HG03571 (cell line): ENCODE measurements at regions not wholly inside any gene's neighbourhood (a gene's known extent, or its start where the extent isn't known, plus 50 kb on each side); places are given as distances from the start of the nearest gene placed in this dataset.

Experiments
- ATAC-seq: cut with Tn5 transposase; IDR thresholded peaks from one replicate; pipeline ENCODE4 v1.9.1; 2021; ENCODE audit not compliant: unreplicated experiment

- no peak for ATAC-seq
Observed at GRCh38 chr14:66101662-66102061, 384.5 kb upstream of the CCDC196 start.

GRCh38 chr14:66104486-66104885 is 381.7 kb upstream of the CCDC196 start:
- ATAC-seq = no peak

- no peak for ATAC-seq
Observed at GRCh38 chr14:66105815-66106214, 380.4 kb upstream of the CCDC196 start.

DNA sequence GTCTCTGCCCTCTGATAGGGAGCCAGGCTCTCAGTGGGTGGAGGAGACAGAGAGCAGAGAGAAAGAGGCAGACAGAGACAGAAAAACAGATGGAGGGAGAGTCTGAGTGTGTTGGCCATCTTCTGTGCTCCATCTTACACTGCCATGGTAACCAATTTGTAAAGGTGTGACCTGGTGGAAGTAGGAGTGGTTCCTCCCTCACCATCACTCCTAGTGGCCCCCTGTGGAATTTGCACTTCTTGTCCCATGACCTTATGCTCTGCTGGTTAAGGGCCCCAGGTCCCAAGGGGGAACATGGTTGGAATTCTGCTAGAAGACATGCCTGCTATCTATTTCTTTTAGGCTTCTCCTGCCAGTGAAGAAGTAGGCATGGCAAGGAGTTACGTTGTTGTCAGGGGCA is 376.7 kb upstream of the CCDC196 start:
- no peak for ATAC-seq

- ATAC-seq = no peak
Observed at GRCh38 chr14:66111891-66112290, 374.3 kb upstream of the CCDC196 start.

GRCh38 chr14:66114071-66114470 is 372.1 kb upstream of the CCDC196 start:
- ATAC-seq = no peak

- no peak for ATAC-seq
Observed at GRCh38 chr14:66115740-66116502, 370.2 kb upstream of the CCDC196 start.

GRCh38 chr14:66116732-66117131 is 369.4 kb upstream of the CCDC196 start:
- no peak for ATAC-seq

DNA sequence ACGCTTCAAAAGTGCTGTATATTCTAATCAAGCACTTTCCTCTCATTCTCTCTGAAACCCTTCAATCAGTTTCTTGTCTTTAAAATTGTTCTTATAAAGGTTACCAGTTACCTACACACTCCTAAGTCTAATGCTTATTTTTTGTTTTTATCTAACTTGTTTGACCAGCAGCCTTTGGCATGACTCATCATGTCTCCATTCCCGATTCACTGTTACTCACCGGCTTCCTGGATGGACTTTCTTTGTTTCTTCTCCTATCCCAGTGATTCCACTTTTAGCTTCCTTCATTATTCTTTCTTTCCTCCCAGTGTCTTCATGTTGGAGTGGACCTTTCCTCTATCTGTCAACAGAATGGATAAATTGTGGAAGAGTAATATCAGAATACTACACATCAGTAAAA is 368.6 kb upstream of the CCDC196 start:
- no peak for ATAC-seq

DNA sequence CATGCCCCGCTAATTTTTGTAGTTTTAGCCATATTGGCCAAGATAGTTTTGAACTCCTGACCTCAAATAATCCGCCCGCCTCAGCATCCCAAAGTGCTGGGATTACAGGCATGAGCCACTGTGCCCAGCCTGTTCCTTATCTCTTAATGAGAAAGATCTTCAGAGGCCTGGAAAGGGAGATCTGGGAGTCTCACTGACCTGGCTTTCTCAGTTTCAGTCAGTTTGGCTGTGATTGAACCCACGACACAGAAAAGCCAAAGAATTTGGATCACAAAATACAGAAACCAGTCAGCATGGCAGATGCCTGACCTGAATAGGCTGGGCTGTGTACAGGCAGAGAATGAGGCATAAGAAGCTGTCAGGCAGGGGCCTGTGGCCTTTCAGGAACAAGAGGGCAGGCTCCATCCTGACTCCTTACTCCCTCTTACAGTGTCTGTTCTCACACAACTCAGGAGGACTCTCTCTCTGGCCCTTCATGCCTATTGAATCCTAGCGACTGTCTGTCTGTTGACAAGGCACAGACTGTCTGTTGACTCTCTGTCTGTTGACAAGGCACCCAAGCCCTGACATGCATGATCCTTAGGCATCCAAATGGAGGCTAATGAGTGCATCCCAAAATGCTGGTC is 366.5 kb upstream of the CCDC196 start:
- no peak for ATAC-seq

DNA sequence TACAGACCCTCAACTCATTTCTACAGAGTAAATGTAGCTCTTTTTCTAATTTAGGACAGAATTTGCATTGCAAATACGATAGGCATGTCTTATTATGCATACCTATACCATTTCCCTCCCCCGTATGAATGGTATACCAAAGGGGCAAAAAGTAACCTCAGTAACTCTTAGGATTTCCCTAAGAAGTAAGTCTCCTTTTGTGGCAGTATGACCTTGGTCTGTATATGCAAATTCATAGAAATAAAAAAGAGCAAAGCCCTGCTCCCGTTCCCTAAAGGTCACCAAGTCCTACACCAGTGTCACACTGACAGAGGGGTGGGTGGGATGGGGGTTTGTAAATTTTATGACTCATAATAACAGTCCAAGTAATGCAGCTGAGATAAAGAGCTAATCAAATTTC is 365.8 kb upstream of the CCDC196 start:
- ATAC-seq = no peak

DNA sequence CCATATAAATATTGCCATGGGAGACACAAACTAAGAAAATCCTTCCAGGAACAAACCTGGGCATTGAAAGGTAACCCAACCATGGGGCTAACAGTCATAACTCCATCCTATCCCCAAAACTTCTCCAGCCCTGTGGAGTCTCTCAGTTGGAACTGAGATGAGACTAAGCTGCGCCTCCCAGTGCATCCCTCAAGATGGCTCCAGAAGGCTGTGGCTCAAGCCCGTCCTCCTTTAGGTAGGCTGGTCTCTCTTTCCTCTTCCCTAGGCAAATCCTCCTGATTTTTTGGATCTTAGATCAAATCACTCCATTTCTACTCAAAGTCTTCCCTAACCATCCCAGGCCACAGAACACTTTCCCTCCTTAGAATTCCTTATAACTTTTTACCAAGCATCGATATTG is 364.3 kb upstream of the CCDC196 start:
- ATAC-seq = no peak

GRCh38 chr14:66129224-66129623 is 356.9 kb upstream of the CCDC196 start:
- ATAC-seq = no peak

GRCh38 chr14:66131111-66131510 is 355.1 kb upstream of the CCDC196 start:
- ATAC-seq = no peak

DNA sequence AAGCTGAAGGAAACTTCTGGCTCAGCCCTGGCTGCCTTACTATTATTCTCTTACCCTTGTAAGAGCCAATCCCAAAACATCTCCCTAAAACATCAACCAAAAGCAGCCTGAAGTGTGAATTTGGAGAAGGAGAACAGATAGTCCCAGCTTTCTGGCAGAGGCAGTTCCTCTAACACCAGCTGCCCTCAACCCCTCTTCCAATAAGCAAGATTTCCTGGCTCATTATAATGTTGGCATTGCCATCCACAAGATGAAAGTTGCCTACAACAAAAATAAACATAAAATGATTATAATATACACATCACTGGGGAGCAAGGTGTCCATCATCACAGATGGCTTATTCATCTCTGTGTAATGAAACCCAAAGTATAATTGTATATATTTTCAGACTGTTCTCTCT is 352.5 kb upstream of the CCDC196 start:
- ATAC-seq = no peak

DNA sequence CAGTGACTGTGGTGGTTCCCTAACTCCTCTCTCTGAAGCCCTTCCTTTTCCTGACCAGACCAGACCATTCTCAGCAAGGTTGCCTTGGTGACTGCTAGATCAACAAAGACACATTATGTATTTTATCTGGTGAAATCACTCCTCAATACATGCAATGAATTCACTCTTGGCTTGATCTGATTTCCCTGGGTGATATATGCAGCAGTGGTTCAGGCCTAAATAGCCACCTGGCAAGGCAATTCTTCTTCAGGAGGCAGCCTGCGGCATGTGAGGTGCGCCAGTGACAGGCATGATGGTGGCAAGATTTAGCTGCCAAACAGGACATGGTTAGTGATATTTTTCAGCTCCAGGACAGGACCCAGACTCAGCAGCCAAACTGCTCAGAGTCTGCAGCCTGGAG is 350.3 kb upstream of the CCDC196 start:
- no peak for ATAC-seq

- no peak for ATAC-seq
Observed at GRCh38 chr14:66137081-66137480, 349.1 kb upstream of the CCDC196 start.

- ATAC-seq = no peak
Observed at GRCh38 chr14:66139432-66139831, 346.7 kb upstream of the CCDC196 start.

- ATAC-seq = peak; percentile 76
Observed at GRCh38 chr14:66140213-66140918, 345.8 kb upstream of the CCDC196 start.

GRCh38 chr14:66140963-66141362 is 345.2 kb upstream of the CCDC196 start:
- no peak for ATAC-seq

- ATAC-seq = no peak
Observed at GRCh38 chr14:66141733-66142132, 344.4 kb upstream of the CCDC196 start.
